ENCODE measurements at regions not wholly inside any gene's neighbourhood (a gene's known extent, or its start where the extent isn't known, plus 50 kb on each side); places are given as distances from the start of the nearest gene placed in this dataset.

DNA sequence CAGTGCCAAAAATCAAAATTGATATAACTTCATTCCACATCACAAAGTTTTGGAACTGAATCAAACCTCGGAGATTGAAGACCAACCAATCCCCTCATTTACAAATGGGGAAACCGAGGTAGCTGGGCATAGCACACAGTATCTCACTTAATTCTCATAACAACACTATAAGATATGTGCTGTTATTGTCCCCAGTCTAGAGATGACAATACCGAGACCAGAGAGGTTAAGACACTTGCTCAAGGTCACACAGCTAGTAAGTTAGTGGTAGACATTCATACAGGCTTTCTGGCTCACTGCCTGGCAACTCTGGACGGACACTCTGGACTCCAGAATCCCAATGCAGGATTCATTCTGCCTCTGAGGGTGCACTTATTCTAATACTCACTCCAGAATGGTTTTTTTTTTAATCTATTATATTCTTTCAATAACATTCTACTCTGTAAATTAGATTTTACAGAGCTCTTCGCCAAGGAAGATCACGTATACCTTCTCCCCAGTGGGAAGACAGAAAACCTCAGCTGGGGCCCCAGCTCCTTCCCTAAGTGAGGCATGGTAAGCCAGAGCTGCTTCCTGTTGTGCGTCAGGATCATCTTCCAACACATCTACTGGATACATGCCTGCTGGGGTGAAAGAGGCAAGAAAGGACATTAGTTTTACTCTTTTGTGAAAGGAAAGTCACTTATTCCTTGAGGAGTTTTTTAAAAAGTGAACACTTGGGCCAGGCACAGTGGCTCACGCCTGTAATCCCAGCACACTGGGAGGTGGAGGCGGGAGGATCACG, 128.4 kb upstream of the IGF1R start:
- Histone ChIP-seq H3K27ac (ENCODE audit: low read length) (no peak overlapping the region), H3K36me3 (replicated peaks; ENCODE audit: low read depth, low read length) (no peaks in the 10 kb centered on the region), H3K4me1 (ENCODE audit: low read length) (0 out of 2 replicates have a peak, but pooled peaks cover 3% of the 10 kb centered on the region), H3K79me2 (ENCODE audit: low read length) (no peaks in the 10 kb centered on the region), H3K27me3 (ENCODE audit: low read depth, low read length) (peaks cover 11% of the 10 kb centered on the region; the same call in 1 of the 2 replicates), H3K9me3 (ENCODE audit: insufficient read depth, low read length) (no peaks in the 10 kb centered on the region), H3K4me3 (ENCODE audit: low read length) (no peak overlapping the region), H4K20me1 (ENCODE audit: insufficient read depth, low read length) (no peaks in the 10 kb centered on the region), H3K4me2 (ENCODE audit: low read length) (0 out of 2 replicates have a peak overlapping the region, but pooled peaks have one; percentile 50), H3K9ac (ENCODE audit: low read length) (no peak overlapping the region), H2AFZ (ENCODE audit: low read depth, low read length) (no peak overlapping the region)
- TF ChIP-seq, protein P1, sequence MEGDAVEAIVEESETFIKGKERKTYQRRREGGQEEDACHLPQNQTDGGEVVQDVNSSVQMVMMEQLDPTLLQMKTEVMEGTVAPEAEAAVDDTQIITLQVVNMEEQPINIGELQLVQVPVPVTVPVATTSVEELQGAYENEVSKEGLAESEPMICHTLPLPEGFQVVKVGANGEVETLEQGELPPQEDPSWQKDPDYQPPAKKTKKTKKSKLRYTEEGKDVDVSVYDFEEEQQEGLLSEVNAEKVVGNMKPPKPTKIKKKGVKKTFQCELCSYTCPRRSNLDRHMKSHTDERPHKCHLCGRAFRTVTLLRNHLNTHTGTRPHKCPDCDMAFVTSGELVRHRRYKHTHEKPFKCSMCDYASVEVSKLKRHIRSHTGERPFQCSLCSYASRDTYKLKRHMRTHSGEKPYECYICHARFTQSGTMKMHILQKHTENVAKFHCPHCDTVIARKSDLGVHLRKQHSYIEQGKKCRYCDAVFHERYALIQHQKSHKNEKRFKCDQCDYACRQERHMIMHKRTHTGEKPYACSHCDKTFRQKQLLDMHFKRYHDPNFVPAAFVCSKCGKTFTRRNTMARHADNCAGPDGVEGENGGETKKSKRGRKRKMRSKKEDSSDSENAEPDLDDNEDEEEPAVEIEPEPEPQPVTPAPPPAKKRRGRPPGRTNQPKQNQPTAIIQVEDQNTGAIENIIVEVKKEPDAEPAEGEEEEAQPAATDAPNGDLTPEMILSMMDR (IDR thresholded peaks at IDR 0.05; ENCODE audit: low read depth, low read length), result no peak
- TF ChIP-seq EZH2phosphoT487 (IDR thresholded peaks at IDR 0.05; ENCODE audit: low read depth), result no peak

DNA sequence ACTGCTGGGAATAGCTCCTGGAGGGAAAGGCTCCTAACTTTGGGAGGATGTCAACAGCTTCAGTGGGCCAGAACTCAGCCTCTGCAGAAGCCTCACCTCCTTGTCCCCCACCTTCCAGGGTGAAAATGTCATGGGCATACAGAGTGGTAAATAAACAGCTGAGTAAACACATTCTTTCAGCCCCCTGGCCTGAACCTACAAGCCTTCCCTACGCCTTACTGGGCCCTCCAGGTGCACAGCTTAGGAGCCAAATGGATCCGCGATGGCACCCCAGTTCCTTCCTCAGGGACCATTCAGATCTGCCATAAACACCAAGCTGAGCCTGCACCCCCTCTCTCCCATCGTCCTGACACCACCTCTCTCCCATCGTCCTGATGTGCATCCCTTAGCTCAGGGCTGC, 126.2 kb upstream of the IGF1R start:
- H3K4me2 ChIP-seq (ENCODE audit: low read length), result no peak overlapping the region
- peaks cover 11% of the 10 kb centered on the region; the same call in 1 of the 2 replicates for H3K27me3 ChIP-seq (ENCODE audit: low read depth, low read length)
- no peaks in the 10 kb centered on the region for H3K36me3 ChIP-seq (replicated peaks; ENCODE audit: low read depth, low read length)
- no peaks in the 10 kb centered on the region for H4K20me1 ChIP-seq (ENCODE audit: insufficient read depth, low read length)
- no peaks in the 10 kb centered on the region for H3K9me3 ChIP-seq (ENCODE audit: insufficient read depth, low read length)
- no peak overlapping the region for H3K4me3 ChIP-seq (ENCODE audit: low read length)
- H3K9ac ChIP-seq (ENCODE audit: low read length), result no peak overlapping the region
- H2AFZ ChIP-seq (ENCODE audit: low read depth, low read length), result no peak overlapping the region
- TF ChIP-seq, protein P1 (IDR thresholded peaks at IDR 0.05; ENCODE audit: low read depth, low read length), result no peak
- TF ChIP-seq EZH2phosphoT487 (IDR thresholded peaks at IDR 0.05; ENCODE audit: low read depth), result no peak
- H3K79me2 ChIP-seq (ENCODE audit: low read length), result no peaks in the 10 kb centered on the region
- no peak overlapping the region for H3K27ac ChIP-seq (ENCODE audit: low read length)
- H3K4me1 ChIP-seq (ENCODE audit: low read length), result 0 out of 2 replicates have a peak, but pooled peaks cover 3% of the 10 kb centered on the region

DNA sequence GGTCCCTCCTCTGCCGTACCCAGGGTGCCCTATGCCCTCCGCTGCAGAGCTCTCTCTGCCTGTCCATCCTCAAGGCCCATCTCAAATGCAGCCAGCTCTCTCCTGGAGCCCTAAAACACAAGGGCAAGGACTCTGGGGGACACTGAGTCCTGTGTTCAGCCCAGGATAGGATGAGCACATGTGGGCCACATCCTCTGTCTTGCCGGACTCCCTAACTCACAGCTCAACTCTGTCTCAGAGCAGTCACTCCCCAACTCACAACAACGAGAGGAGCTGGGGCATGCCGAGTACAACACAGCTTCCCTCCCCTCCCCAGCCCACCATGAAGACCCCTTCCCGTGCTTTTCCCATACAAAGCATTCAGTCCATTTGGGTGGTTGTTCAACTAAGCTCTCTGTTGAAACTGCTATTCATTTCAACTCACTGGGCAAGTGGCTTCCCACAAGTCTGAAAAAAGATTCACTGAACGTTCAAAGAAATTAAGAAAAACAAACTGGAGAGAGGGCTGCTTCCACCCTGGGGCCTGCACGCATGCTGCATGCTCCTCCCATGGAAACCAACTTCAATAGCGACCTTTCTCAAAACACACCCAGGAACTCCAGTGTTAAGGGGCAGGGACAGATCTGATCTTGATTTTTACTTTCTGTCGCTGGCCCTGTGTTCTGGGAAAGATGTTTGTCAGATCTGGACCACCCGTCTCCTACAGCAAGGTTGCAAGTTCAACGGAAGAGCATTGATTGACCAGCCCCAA, 124.3 kb upstream of the IGF1R start:
- 0 out of 2 replicates have a peak, but pooled peaks cover 3% of the 10 kb centered on the region for H3K4me1 ChIP-seq (ENCODE audit: low read length)
- H3K27me3 ChIP-seq (ENCODE audit: low read depth, low read length), result peaks cover 26% of the 10 kb centered on the region
- H3K4me3 ChIP-seq (ENCODE audit: low read length), result no peak overlapping the region
- no peak overlapping the region for H3K9ac ChIP-seq (ENCODE audit: low read length)
- H4K20me1 ChIP-seq (ENCODE audit: insufficient read depth, low read length), result no peaks in the 10 kb centered on the region; the same call in 1 of the 2 replicates
- no peaks in the 10 kb centered on the region for H3K36me3 ChIP-seq (replicated peaks; ENCODE audit: low read depth, low read length)
- no peak for TF ChIP-seq EZH2phosphoT487 (IDR thresholded peaks at IDR 0.05; ENCODE audit: low read depth)
- TF ChIP-seq, protein P1 (IDR thresholded peaks at IDR 0.05; ENCODE audit: low read depth, low read length), result no peak
- no peak overlapping the region for H3K4me2 ChIP-seq (ENCODE audit: low read length)
- no peaks in the 10 kb centered on the region for H3K9me3 ChIP-seq (ENCODE audit: insufficient read depth, low read length)
- H3K27ac ChIP-seq (ENCODE audit: low read length), result no peak overlapping the region
- no peaks in the 10 kb centered on the region for H3K79me2 ChIP-seq (ENCODE audit: low read length)
- H2AFZ ChIP-seq (ENCODE audit: low read depth, low read length), result no peak overlapping the region

Data from OCI-LY3 (cell line).